ENCODE measurements at regions not wholly inside any gene's neighbourhood (a gene's known extent, or its start where the extent isn't known, plus 50 kb on each side); places are given as distances from the start of the nearest gene placed in this dataset.

DNA sequence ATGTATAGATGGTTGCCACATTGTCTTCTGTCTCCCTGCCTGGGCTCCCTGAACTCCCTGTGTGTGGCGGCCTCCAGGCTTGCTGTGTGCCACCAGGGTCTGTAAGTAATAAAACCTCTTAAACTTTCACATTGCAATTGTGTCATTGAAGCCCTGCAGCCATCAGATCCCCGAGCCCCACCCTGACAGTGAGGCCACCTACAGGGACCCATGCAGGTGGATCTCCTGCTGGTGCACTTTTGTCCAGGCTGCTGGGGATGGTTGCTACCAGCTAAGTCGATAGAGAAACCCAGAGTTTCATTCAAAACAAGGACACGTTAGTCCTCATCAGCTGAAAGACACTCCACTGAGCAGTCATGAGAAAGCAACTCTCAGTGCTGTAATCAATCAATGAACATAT is 133.6 kb upstream of the PRICKLE2 start:
- H3K36me3 ChIP-seq (ENCODE audit: control insufficient read depth, insufficient read depth, low read length) = no peaks in the 10 kb centered on the region
- H3K4me3 ChIP-seq (ENCODE audit: low read depth, low read length) = no peak overlapping the region
- H3K27me3 ChIP-seq (ENCODE audit: control insufficient read depth, insufficient read depth, low read length) = no peaks in the 10 kb centered on the region
- TF ChIP-seq, protein P1, sequence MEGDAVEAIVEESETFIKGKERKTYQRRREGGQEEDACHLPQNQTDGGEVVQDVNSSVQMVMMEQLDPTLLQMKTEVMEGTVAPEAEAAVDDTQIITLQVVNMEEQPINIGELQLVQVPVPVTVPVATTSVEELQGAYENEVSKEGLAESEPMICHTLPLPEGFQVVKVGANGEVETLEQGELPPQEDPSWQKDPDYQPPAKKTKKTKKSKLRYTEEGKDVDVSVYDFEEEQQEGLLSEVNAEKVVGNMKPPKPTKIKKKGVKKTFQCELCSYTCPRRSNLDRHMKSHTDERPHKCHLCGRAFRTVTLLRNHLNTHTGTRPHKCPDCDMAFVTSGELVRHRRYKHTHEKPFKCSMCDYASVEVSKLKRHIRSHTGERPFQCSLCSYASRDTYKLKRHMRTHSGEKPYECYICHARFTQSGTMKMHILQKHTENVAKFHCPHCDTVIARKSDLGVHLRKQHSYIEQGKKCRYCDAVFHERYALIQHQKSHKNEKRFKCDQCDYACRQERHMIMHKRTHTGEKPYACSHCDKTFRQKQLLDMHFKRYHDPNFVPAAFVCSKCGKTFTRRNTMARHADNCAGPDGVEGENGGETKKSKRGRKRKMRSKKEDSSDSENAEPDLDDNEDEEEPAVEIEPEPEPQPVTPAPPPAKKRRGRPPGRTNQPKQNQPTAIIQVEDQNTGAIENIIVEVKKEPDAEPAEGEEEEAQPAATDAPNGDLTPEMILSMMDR (IDR thresholded peaks at IDR 0.05) = no peak
- no peak overlapping the region for H3K27ac ChIP-seq
- no peak overlapping the region for H3K9ac ChIP-seq
- H2AFZ ChIP-seq = no peak overlapping the region
- no peaks in the 10 kb centered on the region for H3K9me3 ChIP-seq (ENCODE audit: control insufficient read depth, low read length)
- no peaks in the 10 kb centered on the region for H3K79me2 ChIP-seq
- H3K4me1 ChIP-seq = no peaks in the 10 kb centered on the region
- no peak overlapping the region for H3K4me2 ChIP-seq (ENCODE audit: low read length)

DNA sequence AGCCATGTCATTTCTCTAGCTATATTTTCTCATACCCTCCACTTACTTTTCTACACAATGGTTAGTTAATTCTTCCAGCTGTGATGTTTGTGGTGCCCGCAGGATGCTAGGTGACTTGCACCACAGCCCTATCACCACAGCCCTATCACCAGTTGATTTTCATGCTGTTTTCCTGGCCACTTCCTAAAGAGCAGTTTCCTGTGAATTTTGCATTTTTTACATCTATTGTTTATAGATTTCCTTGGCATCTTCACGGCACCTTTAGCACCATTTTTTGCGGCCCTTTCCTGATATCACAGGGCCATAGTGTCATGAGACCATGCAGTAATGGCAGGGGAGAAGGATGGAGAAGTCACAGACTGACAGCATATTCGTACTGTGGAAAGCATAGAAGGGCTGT is 132.9 kb upstream of the PRICKLE2 start:
- Histone ChIP-seq H3K9ac (no peak overlapping the region), H3K27ac (no peak overlapping the region)

DNA sequence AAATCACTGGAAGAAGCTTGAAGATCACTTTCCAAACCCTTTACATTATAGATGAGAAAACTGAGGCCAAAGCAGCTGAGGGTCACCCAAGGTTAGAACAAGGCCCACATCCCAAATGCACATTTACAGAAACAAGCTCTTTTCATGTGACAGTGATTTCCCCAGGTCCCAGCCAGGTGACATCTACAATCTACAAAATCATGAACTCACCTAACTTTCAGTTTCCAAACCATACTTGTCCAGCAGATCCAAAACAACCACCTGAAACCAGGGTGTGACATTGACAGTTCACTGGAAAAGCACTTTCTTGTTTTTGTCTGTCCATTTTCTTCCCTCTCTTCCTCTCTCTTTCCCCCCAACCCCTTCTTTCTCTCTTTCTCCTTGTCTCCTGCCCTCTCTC is 132.2 kb upstream of the PRICKLE2 start:
- no peak overlapping the region for H3K9ac ChIP-seq
- H3K4me1 ChIP-seq = no peaks in the 10 kb centered on the region
- no peaks in the 10 kb centered on the region for H3K36me3 ChIP-seq (ENCODE audit: control insufficient read depth, insufficient read depth, low read length)
- H3K9me3 ChIP-seq (ENCODE audit: control insufficient read depth, low read length) = no peaks in the 10 kb centered on the region
- no peaks in the 10 kb centered on the region for H3K79me2 ChIP-seq
- TF ChIP-seq, protein P1 (IDR thresholded peaks at IDR 0.05) = no peak
- H3K27ac ChIP-seq = no peak overlapping the region
- no peak overlapping the region for H3K4me2 ChIP-seq (ENCODE audit: low read length)
- H2AFZ ChIP-seq = no peak overlapping the region
- H3K4me3 ChIP-seq (ENCODE audit: low read depth, low read length) = no peak overlapping the region
- H3K27me3 ChIP-seq (ENCODE audit: control insufficient read depth, insufficient read depth, low read length) = no peaks in the 10 kb centered on the region

More for the DNA sequence above, 132.9 kb upstream of the PRICKLE2 start:
- Histone ChIP-seq H3K9me3 (ENCODE audit: control insufficient read depth, low read length) (no peaks in the 10 kb centered on the region), H3K4me2 (ENCODE audit: low read length) (no peak overlapping the region), H3K4me3 (ENCODE audit: low read depth, low read length) (no peak overlapping the region), H3K36me3 (ENCODE audit: control insufficient read depth, insufficient read depth, low read length) (no peaks in the 10 kb centered on the region), H3K27me3 (ENCODE audit: control insufficient read depth, insufficient read depth, low read length) (no peaks in the 10 kb centered on the region), H2AFZ (no peak overlapping the region), H3K79me2 (no peaks in the 10 kb centered on the region), H3K4me1 (no peaks in the 10 kb centered on the region)
- TF ChIP-seq, protein P1 (IDR thresholded peaks at IDR 0.05) = no peak

DNA sequence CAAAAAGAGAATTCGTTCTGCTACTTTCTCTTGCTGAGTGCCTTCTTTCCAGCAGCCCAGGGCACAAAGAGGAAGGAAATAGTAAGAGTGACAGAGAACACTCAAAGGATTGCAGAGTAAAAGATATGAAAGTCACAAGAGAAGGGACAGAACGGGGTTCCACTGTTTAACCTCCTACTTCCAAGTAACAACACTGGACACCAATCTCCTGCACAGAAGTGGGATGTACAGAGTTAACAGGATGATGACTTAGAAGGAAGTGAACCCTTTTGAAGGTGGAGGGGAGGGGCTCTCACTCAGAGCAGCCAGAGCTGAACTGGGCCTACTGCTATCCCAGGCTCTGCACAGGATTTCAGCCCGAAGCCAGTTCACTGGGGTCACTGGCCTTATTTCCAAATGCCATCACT is 130.1 kb upstream of the PRICKLE2 start:
- Histone ChIP-seq H3K4me1 (no peaks in the 10 kb centered on the region), H2AFZ (peak overlapping the region; percentile 34), H3K9ac (no peak overlapping the region), H3K27ac (peak overlapping the region; percentile 11), H3K4me3 (ENCODE audit: low read depth, low read length) (no peak overlapping the region), H3K27me3 (ENCODE audit: control insufficient read depth, insufficient read depth, low read length) (no peaks in the 10 kb centered on the region), H3K36me3 (ENCODE audit: control insufficient read depth, insufficient read depth, low read length) (no peaks in the 10 kb centered on the region), H3K9me3 (ENCODE audit: control insufficient read depth, low read length) (no peaks in the 10 kb centered on the region), H3K79me2 (no peaks in the 10 kb centered on the region), H3K4me2 (ENCODE audit: low read length) (no peak overlapping the region)
- TF ChIP-seq, protein P1 (IDR thresholded peaks at IDR 0.05) = no peak

DNA sequence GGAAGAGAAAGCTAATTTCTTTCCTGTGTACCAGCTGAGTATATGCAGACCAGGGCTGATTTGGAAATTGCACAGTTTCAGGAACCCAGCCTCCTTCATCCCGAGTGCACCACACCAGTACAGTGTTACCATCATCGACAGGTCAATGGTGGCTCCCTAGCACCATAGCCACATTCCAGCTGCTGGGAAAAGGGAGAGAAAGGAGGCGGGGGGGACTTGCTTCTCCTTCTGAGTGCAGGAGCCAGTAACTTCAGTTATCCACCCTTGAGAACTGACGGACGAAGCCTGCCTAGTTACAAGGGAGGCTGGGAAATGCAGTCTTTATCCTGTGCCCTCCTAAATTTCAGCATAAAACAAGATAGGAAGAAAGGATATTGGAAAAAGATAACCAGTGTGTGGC is 129.7 kb upstream of the PRICKLE2 start:
- no peaks in the 10 kb centered on the region for H3K4me1 ChIP-seq
- H3K4me3 ChIP-seq (ENCODE audit: low read depth, low read length) = no peak overlapping the region
- H3K4me2 ChIP-seq (ENCODE audit: low read length) = no peak overlapping the region
- H3K9me3 ChIP-seq (ENCODE audit: control insufficient read depth, low read length) = no peaks in the 10 kb centered on the region
- H3K27ac ChIP-seq = peak overlapping the region; percentile 11
- H3K27me3 ChIP-seq (ENCODE audit: control insufficient read depth, insufficient read depth, low read length) = no peaks in the 10 kb centered on the region
- no peaks in the 10 kb centered on the region for H3K36me3 ChIP-seq (ENCODE audit: control insufficient read depth, insufficient read depth, low read length)
- H3K9ac ChIP-seq = no peak overlapping the region
- H2AFZ ChIP-seq = peak overlapping the region; percentile 34
- TF ChIP-seq, protein P1 (IDR thresholded peaks at IDR 0.05) = no peak
- no peaks in the 10 kb centered on the region for H3K79me2 ChIP-seq
